ENCODE measurements at regions not wholly inside any gene's neighbourhood (a gene's known extent, or its start where the extent isn't known, plus 50 kb on each side); places are given as distances from the start of the nearest gene placed in this dataset.

DNA sequence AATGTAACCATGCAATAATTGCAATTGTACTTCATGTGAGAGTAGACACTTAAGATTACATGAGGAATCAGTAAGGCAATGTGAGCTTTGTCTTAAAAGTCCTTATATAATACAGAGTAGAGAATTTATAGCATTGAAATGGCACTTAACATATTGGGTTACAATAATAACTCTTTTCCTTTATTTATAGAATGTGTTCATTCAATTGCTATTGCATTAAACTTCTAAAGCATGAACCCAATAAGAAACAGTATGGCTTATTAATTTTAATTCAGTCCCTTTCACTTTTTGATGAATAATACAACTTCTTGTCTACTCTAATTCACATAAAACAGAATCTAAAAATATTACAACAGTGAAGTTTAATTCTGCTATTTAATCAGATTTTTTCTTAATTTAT lies 174.2 kb upstream of the PABPC4L start:
- Histone ChIP-seq H3K4me3 (ENCODE audit: low read depth, low read length) (no peak overlapping the region), H3K9me3 (no peaks in the 10 kb centered on the region), H3K4me1 (no peaks in the 10 kb centered on the region), H3K27me3 (no peaks in the 10 kb centered on the region), H3K36me3 (no peaks in the 10 kb centered on the region)
- TF ChIP-seq, protein P1, sequence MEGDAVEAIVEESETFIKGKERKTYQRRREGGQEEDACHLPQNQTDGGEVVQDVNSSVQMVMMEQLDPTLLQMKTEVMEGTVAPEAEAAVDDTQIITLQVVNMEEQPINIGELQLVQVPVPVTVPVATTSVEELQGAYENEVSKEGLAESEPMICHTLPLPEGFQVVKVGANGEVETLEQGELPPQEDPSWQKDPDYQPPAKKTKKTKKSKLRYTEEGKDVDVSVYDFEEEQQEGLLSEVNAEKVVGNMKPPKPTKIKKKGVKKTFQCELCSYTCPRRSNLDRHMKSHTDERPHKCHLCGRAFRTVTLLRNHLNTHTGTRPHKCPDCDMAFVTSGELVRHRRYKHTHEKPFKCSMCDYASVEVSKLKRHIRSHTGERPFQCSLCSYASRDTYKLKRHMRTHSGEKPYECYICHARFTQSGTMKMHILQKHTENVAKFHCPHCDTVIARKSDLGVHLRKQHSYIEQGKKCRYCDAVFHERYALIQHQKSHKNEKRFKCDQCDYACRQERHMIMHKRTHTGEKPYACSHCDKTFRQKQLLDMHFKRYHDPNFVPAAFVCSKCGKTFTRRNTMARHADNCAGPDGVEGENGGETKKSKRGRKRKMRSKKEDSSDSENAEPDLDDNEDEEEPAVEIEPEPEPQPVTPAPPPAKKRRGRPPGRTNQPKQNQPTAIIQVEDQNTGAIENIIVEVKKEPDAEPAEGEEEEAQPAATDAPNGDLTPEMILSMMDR (IDR thresholded peaks at IDR 0.05; ENCODE audit: low read depth, low read length): no peak
- DNase-seq: no peak

DNA sequence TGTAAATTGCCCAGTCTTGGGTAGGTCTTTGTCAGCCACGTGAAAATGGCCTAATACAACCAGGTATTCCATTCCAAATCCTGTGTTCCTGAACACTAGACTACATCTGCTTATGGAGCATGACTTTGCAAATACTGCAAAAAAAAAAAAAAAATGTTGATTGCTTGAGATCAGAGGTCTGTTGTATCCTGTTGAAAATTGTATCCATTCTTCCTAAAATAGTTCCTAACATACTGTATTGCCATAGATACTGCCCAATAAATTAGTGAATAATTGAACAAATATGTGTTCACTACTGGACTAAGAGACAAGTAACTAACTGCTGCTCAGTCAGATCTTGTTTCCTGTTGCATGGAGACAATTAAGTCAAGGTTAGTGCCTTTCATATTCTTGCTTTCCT lies 164.3 kb upstream of the PABPC4L start:
- no peak overlapping the region for H3K4me3 ChIP-seq (ENCODE audit: low read depth, low read length)
- TF ChIP-seq, protein P1 (IDR thresholded peaks at IDR 0.05; ENCODE audit: low read depth, low read length): no peak
- no peaks in the 10 kb centered on the region for H3K4me1 ChIP-seq
- no peak for DNase-seq
- H3K9me3 ChIP-seq: no peaks in the 10 kb centered on the region
- H3K27me3 ChIP-seq: no peaks in the 10 kb centered on the region
- no peaks in the 10 kb centered on the region for H3K36me3 ChIP-seq

DNA sequence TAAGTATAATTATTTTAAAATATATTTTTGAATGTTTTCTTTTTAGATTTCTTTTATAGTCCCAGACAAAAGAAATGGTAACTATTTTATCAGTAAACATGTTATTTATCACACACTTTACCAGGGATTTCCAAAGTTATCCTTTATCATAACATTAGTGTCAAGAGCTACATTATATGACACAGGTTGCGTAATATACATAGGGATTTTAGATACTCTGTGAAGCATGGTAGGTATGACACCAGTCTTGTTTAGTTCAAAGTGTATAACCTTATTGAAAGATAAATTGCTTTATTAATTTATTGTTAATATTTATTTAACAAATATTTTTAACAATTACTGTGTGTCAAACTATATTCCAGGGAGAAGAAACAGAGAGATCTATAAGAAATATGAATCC lies 163.3 kb upstream of the PABPC4L start:
- TF ChIP-seq, protein P1 (IDR thresholded peaks at IDR 0.05; ENCODE audit: low read depth, low read length): no peak
- Histone ChIP-seq H3K27me3 (no peaks in the 10 kb centered on the region), H3K4me1 (no peaks in the 10 kb centered on the region), H3K9me3 (no peaks in the 10 kb centered on the region), H3K36me3 (no peaks in the 10 kb centered on the region), H3K4me3 (ENCODE audit: low read depth, low read length) (no peak overlapping the region)
- DNase-seq: no peak

DNA sequence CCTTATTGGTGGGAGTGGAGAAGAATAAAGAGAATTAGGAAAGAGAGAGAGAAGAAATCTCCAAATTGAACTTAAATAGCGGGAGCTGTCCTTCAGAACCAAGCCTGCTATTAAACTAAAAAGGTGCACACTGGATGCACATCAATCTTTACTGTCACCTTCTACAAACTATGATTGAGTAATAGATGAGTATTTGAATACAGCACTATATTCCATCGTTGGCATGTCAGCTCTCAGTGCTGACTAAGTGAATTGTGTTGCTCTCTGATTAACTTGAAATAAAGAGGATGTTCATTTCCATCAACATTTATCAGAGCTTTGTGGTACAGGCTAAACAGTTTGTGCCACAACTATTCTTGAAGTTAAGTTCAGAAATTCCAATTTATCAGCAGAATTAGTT lies 143.7 kb upstream of the PABPC4L start:
- H3K4me1 ChIP-seq: 0 out of 2 replicates have a peak, but pooled peaks cover 3% of the 10 kb centered on the region
- no peaks in the 10 kb centered on the region for H3K27me3 ChIP-seq
- no peaks in the 10 kb centered on the region for H3K9me3 ChIP-seq
- no peak for DNase-seq
- H3K4me3 ChIP-seq (ENCODE audit: low read depth, low read length): no peak overlapping the region
- no peaks in the 10 kb centered on the region for H3K36me3 ChIP-seq
- TF ChIP-seq, protein P1 (IDR thresholded peaks at IDR 0.05; ENCODE audit: low read depth, low read length): no peak

DNA sequence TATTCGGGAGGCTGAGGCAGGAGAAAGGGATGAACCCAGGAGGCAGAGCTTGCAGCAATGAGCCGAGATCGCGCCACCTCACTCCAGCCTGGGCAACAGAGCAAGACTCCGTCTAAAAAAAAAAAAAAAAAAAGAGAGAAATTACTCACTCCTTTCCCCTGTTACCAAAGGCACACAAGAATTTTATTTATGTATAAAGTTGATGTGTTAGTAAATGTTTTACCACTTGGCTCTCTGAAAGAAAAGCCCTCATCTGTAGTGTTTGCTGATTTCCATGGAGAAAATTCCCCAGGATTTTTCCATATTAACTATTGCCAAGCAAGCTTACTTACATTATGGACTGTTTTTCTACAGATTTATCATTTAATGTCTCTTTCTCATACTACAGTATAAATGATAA lies 142.1 kb upstream of the PABPC4L start:
- H3K9me3 ChIP-seq: no peaks in the 10 kb centered on the region
- H3K36me3 ChIP-seq: no peaks in the 10 kb centered on the region
- H3K4me3 ChIP-seq (ENCODE audit: low read depth, low read length): no peak overlapping the region
- 0 out of 2 replicates have a peak, but pooled peaks cover 3% of the 10 kb centered on the region for H3K4me1 ChIP-seq
- TF ChIP-seq, protein P1 (IDR thresholded peaks at IDR 0.05; ENCODE audit: low read depth, low read length): no peak
- no peaks in the 10 kb centered on the region for H3K27me3 ChIP-seq
- no peak for DNase-seq

DNA sequence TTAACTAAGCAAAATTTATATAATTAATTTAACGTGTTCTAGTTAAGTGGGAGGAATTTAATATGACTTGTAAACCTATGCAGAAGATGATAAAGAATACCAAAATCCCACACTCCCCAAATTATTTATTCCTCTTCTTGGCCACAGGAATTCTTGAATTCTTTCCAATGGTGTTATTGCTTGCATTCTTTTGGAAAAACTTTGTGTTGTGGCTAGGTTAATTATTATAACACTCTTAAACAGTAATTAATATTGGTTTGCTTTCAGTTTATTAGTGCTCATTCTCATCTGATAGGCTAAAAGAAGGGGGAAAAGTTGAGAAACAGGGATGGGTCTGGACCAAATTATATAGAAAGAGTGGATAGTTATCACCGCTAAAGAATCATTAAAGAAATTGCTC lies 141.5 kb upstream of the PABPC4L start:
- no peaks in the 10 kb centered on the region for H3K9me3 ChIP-seq
- H3K4me3 ChIP-seq (ENCODE audit: low read depth, low read length): no peak overlapping the region
- no peak for DNase-seq
- H3K27me3 ChIP-seq: no peaks in the 10 kb centered on the region
- 0 out of 2 replicates have a peak, but pooled peaks cover 3% of the 10 kb centered on the region for H3K4me1 ChIP-seq
- no peaks in the 10 kb centered on the region for H3K36me3 ChIP-seq
- TF ChIP-seq, protein P1 (IDR thresholded peaks at IDR 0.05; ENCODE audit: low read depth, low read length): no peak

Measured in BE2C (cell line).